ENCODE measurements at regions not wholly inside any gene's neighbourhood (a gene's known extent, or its start where the extent isn't known, plus 50 kb on each side); places are given as distances from the start of the nearest gene placed in this dataset.
"Not testable (repeated sequence)": the region's sequence is repeated elsewhere in the genome, so short reads cannot be mapped to it uniquely, and the experiment has no call there.

DNA sequence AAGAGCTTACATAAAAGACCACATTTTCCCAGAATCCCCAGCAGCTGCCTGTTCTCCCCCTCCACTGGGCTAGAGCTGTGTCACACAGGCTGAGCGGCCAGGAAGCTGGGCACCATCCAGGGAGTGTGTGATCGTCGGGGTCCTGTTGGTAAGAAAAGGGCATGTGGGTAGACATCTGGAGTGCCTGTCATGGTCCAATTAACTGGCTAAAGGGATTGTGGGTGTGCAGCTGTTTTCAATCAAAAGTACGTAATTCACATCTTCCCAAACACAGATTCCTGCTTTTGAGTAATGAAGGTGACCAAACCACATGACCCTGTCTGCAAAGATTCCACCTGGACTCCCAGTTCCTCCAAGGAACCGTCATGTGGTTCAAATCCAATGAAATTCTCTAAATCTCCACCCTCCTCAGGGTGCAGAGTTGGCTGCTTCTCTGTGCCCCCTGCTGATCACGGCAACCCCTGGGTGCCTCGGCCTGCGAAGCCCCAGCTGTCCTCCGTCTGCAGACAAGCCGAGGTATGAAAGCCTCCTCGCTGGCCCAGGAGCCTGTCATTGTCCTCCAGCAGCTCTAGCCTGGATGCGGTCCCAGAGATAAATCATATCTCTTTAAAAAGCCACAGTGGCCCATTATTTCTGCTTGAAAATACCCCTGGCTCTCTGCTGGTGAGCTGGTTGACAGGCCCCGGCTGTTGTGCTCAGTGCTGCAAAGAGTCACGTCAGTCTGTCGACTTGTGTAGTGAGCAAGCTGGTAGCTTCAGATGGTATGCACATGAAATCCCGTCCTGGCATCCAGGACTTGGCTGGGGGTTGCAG, 172.9 kb upstream of the SULF2 start:
- not testable (repeated sequence) for TF ChIP-seq POLR2A (IDR thresholded peaks at IDR 0.05)
- TF ChIP-seq, protein P1, sequence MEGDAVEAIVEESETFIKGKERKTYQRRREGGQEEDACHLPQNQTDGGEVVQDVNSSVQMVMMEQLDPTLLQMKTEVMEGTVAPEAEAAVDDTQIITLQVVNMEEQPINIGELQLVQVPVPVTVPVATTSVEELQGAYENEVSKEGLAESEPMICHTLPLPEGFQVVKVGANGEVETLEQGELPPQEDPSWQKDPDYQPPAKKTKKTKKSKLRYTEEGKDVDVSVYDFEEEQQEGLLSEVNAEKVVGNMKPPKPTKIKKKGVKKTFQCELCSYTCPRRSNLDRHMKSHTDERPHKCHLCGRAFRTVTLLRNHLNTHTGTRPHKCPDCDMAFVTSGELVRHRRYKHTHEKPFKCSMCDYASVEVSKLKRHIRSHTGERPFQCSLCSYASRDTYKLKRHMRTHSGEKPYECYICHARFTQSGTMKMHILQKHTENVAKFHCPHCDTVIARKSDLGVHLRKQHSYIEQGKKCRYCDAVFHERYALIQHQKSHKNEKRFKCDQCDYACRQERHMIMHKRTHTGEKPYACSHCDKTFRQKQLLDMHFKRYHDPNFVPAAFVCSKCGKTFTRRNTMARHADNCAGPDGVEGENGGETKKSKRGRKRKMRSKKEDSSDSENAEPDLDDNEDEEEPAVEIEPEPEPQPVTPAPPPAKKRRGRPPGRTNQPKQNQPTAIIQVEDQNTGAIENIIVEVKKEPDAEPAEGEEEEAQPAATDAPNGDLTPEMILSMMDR (IDR thresholded peaks at IDR 0.05): not testable (repeated sequence)

All from esophagus squamous epithelium (tissue), 4 donors.